ENCODE measurements at regions not wholly inside any gene's neighbourhood (a gene's known extent, or its start where the extent isn't known, plus 50 kb on each side); places are given as distances from the start of the nearest gene placed in this dataset.

DNA sequence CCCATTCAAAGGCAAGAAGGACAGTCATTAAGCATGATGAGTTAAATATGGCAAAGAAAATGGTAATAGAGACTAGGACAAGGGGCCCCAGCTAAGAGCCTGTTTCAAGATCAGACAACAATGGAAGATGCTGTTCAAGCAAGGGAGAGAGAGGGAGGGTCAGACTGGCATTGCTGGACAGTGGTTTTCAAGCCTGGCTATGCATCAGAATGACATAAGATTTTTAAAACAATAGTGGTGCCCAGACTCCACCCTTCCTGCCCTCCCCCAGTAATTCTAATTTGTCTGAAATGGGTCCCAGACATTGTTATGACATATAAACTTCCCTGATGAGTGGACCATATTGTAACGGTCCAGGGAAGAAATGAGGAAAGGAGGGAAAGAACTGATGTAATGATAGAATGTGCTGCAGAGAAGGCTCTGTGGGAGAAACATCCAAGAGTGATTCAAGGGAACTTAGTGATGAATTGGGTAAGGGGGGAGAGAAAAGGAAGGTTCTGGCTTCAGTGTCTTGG lies 112.9 kb upstream of the TRIB2 start:
- Histone ChIP-seq H3K36me3 (ENCODE audit: control insufficient read depth, insufficient read depth, low read length) (no peaks in the 10 kb centered on the region), H3K27me3 (ENCODE audit: control insufficient read depth, insufficient read depth, low read length) (no peaks in the 10 kb centered on the region), H3K4me3 (ENCODE audit: low read depth, low read length) (no peak overlapping the region)
- TF ChIP-seq, protein P1, sequence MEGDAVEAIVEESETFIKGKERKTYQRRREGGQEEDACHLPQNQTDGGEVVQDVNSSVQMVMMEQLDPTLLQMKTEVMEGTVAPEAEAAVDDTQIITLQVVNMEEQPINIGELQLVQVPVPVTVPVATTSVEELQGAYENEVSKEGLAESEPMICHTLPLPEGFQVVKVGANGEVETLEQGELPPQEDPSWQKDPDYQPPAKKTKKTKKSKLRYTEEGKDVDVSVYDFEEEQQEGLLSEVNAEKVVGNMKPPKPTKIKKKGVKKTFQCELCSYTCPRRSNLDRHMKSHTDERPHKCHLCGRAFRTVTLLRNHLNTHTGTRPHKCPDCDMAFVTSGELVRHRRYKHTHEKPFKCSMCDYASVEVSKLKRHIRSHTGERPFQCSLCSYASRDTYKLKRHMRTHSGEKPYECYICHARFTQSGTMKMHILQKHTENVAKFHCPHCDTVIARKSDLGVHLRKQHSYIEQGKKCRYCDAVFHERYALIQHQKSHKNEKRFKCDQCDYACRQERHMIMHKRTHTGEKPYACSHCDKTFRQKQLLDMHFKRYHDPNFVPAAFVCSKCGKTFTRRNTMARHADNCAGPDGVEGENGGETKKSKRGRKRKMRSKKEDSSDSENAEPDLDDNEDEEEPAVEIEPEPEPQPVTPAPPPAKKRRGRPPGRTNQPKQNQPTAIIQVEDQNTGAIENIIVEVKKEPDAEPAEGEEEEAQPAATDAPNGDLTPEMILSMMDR (IDR thresholded peaks at IDR 0.05; ENCODE audit: insufficient read depth, low read length, poor library complexity, severe bottlenecking): no peak
- no peak for DNase-seq (ENCODE audit: low read depth)

- Histone ChIP-seq H3K4me3 (ENCODE audit: low read depth, low read length) (no peak overlapping the region), H3K27me3 (ENCODE audit: control insufficient read depth, insufficient read depth, low read length) (no peaks in the 10 kb centered on the region), H3K36me3 (ENCODE audit: control insufficient read depth, insufficient read depth, low read length) (no peaks in the 10 kb centered on the region)
- TF ChIP-seq, protein P1 (IDR thresholded peaks at IDR 0.05; ENCODE audit: insufficient read depth, low read length, poor library complexity, severe bottlenecking): no peak
- no peak for DNase-seq (ENCODE audit: low read depth)
Measured at GRCh38 chr2:12604341-12604740, 112.4 kb upstream of the TRIB2 start.

DNA sequence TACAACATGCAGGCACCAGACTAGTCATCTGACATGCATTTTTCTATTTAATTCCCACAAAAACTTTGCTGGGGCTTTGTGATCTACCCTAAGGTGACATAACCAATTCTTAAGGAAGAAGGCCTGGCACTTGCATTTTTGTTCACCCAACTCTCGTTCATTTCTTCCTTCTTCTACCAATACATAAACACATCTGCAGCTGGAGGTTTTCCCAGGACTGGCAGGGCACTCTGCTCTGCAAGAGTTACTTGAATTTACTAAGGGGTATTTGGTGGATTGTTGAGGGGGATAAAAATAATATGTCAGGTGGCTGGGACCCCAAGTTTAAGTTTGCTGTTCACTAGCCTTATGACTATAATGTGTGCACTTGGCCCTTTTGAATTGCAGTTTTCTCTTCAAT lies 111.4 kb upstream of the TRIB2 start:
- Histone ChIP-seq H3K36me3 (ENCODE audit: control insufficient read depth, insufficient read depth, low read length) (no peaks in the 10 kb centered on the region), H3K4me3 (ENCODE audit: low read depth, low read length) (no peak overlapping the region), H3K27me3 (ENCODE audit: control insufficient read depth, insufficient read depth, low read length) (no peaks in the 10 kb centered on the region)
- TF ChIP-seq, protein P1 (IDR thresholded peaks at IDR 0.05; ENCODE audit: insufficient read depth, low read length, poor library complexity, severe bottlenecking): no peak
- DNase-seq (ENCODE audit: low read depth): no peak

DNA sequence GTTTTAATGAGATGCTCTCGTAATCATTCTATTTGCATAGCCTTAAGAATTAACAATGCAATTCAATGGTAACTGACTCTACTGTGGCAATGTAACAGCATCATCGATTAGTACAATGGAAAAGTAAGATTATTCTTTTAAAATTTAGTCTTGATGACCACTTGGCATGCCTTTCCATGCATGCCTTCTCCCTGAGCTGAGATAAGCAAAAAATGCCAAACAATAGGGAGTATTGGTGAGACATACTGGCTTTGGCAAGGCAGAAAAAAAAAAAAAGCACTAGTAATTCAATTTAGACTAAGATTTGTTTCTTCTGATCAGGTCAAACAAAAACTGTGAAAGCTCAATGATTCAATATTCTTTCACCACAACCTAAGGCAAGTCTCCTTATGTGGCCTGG lies 110.8 kb upstream of the TRIB2 start:
- H3K4me3 ChIP-seq (ENCODE audit: low read depth, low read length): no peak overlapping the region
- no peaks in the 10 kb centered on the region for H3K36me3 ChIP-seq (ENCODE audit: control insufficient read depth, insufficient read depth, low read length)
- H3K27me3 ChIP-seq (ENCODE audit: control insufficient read depth, insufficient read depth, low read length): no peaks in the 10 kb centered on the region
- TF ChIP-seq, protein P1 (IDR thresholded peaks at IDR 0.05; ENCODE audit: insufficient read depth, low read length, poor library complexity, severe bottlenecking): no peak
- DNase-seq (ENCODE audit: low read depth): no peak

DNA sequence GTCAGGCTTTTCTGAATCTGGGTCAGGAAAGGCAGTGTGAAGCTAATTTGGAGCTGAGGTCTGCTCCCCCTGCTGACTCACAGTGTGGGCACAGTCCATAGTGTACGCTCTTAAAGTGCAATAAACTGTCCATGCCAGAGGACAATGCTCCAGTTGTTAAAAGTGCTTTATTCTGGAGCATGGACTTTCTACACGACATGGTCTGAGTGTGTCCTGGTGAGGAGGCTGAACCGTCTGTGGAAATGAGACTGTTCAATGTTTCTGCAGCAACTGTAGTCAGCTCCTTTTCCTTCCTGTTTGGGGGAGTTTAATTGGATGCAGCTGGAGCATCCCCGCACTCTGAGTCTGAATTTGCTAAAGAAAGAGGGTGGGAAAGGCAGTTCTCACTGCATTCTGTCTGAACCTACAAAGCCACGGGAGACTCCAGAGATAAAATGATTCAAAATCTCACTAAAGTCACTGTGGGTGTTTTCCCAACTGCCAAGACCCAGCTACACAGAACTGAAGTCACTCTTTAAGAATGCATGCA lies 110.2 kb upstream of the TRIB2 start:
- no peak overlapping the region for H3K4me3 ChIP-seq (ENCODE audit: low read depth, low read length)
- H3K36me3 ChIP-seq (ENCODE audit: control insufficient read depth, insufficient read depth, low read length): no peaks in the 10 kb centered on the region
- no peak for DNase-seq (ENCODE audit: low read depth)
- no peaks in the 10 kb centered on the region for H3K27me3 ChIP-seq (ENCODE audit: control insufficient read depth, insufficient read depth, low read length)
- TF ChIP-seq, protein P1 (IDR thresholded peaks at IDR 0.05; ENCODE audit: insufficient read depth, low read length, poor library complexity, severe bottlenecking): peak; percentile 40

GRCh38 chr2:12607971-12608370 lies 108.8 kb upstream of the TRIB2 start:
- Histone ChIP-seq H3K36me3 (ENCODE audit: control insufficient read depth, insufficient read depth, low read length) (no peaks in the 10 kb centered on the region), H3K27me3 (ENCODE audit: control insufficient read depth, insufficient read depth, low read length) (no peaks in the 10 kb centered on the region), H3K4me3 (ENCODE audit: low read depth, low read length) (no peak overlapping the region)
- TF ChIP-seq, protein P1 (IDR thresholded peaks at IDR 0.05; ENCODE audit: insufficient read depth, low read length, poor library complexity, severe bottlenecking): no peak
- peak; percentile 64 for DNase-seq (ENCODE audit: low read depth)
